ENCODE measurements at regions not wholly inside any gene's neighbourhood (a gene's known extent, or its start where the extent isn't known, plus 50 kb on each side); places are given as distances from the start of the nearest gene placed in this dataset.
"Not testable (repeated sequence)": the region's sequence is repeated elsewhere in the genome, so short reads cannot be mapped to it uniquely, and the experiment has no call there.

DNA sequence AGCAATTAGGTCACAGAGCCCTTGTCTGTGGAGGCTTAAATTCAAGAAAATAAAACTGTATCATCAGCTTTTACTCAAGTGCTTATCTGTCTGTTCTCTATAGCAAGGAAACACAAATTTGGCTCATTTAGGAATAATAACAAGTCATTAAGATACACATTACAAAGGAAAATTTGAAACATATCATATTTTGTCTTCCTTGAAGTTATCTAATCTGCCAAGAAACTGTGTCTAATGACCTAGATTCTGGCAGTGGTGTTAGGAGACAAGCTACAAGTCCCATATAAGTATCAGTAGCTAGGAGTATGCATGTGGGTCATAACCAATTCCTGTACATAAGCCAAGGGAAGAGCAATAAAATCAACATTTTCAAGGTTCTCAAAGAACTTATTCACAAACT is 108.2 kb upstream of the SETMAR start:
- Histone ChIP-seq H3K27me3 (ENCODE audit: control insufficient read depth, insufficient read depth, low read length) (no peaks in the 10 kb centered on the region), H3K9ac (ENCODE audit: low read depth, low read length) (no peak overlapping the region), H3K9me3 (ENCODE audit: control insufficient read depth, insufficient read depth, low read length) (peaks cover 15% of the 10 kb centered on the region), H3K4me1 (ENCODE audit: control insufficient read depth, insufficient read depth, low read length) (no peaks in the 10 kb centered on the region), H3K4me3 (ENCODE audit: low read depth, low read length) (no peak overlapping the region), H3K27ac (ENCODE audit: low read depth, low read length) (no peak overlapping the region), H3K36me3 (ENCODE audit: control insufficient read depth, insufficient read depth, low read length) (no peaks in the 10 kb centered on the region)

DNA sequence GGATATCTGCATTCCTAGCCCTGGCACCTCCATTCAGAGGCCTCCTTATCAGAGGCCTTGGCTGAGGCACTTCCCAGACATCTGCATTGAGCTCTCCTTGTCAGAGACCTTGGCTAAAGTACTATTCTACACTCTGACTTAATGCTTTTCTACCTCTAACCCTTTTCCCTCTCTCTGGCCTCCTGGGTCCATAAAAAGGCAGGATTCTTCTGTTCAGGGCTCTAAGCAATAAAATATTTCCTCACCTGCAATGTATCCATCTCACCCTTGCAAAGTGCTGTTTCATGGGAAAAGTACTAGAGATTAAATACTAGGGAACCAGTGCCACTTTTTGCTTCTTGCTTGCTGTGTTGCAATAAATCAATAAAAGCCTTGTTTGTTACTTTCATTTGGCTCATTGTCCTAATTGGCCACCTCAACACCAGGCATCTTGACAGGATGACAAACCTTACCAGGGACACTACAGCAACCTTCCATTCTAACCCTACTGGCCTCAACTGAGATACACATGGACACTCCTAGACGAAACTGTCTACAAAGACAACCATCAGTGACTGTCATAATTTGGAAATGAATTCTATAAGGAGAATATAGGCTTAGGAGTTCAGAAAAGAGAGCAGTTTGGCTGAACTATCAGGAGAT is 106.5 kb upstream of the SETMAR start:
- Histone ChIP-seq H3K36me3 (ENCODE audit: control insufficient read depth, insufficient read depth, low read length) (no peaks in the 10 kb centered on the region), H3K27ac (ENCODE audit: low read depth, low read length) (no peak overlapping the region), H3K9me3 (ENCODE audit: control insufficient read depth, insufficient read depth, low read length) (peaks cover 15% of the 10 kb centered on the region), H3K4me3 (ENCODE audit: low read depth, low read length) (no peak overlapping the region), H3K27me3 (ENCODE audit: control insufficient read depth, insufficient read depth, low read length) (no peaks in the 10 kb centered on the region), H3K9ac (ENCODE audit: low read depth, low read length) (no peak overlapping the region), H3K4me1 (ENCODE audit: control insufficient read depth, insufficient read depth, low read length) (no peaks in the 10 kb centered on the region)

DNA sequence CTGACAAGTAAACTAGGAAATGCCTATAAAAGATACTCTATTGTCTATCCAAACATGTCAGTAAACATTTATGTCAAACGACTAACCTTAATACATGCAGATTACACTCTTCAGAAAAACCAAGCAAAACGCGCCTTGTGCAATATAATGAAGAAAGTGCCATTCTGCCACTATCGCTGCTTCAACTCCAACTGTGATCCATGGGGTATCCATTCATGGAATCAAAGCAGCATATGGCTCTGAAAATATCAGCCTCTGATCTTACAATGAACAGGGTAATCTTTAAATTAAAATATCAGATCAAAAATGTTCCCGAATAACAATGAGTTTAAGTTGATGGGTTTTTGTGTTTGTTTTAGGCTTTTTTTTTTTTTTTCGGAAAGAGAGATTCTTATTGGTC is 105.5 kb upstream of the SETMAR start:
- no peaks in the 10 kb centered on the region for H3K4me1 ChIP-seq (ENCODE audit: control insufficient read depth, insufficient read depth, low read length)
- H3K36me3 ChIP-seq (ENCODE audit: control insufficient read depth, insufficient read depth, low read length), result no peaks in the 10 kb centered on the region
- H3K9ac ChIP-seq (ENCODE audit: low read depth, low read length), result no peak overlapping the region
- H3K27ac ChIP-seq (ENCODE audit: low read depth, low read length), result no peak overlapping the region
- H3K9me3 ChIP-seq (ENCODE audit: control insufficient read depth, insufficient read depth, low read length), result peaks cover 8% of the 10 kb centered on the region
- H3K27me3 ChIP-seq (ENCODE audit: control insufficient read depth, insufficient read depth, low read length), result no peaks in the 10 kb centered on the region
- H3K4me3 ChIP-seq (ENCODE audit: low read depth, low read length), result no peak overlapping the region

DNA sequence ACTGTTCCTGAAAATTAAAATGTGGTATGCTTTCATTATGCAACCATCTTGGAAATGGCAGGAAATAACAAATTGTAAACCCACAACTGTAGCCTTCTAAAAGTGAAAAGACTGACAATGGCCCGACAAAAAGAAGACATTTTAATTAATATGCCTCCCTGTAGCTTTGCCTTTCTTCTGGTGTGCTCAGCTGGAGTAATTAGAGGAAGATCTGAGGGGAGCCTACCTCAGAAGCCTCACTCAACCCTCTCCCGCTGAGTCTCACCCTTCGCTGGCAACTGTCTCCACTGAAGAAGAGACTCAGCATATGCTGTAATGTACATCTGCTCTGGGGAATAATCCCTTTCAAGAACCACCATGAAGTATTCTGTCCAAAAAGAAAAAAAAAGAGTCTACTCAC is 104.7 kb upstream of the SETMAR start:
- no peaks in the 10 kb centered on the region for H3K36me3 ChIP-seq (ENCODE audit: control insufficient read depth, insufficient read depth, low read length)
- peaks cover 4% of the 10 kb centered on the region; the same call in 1 of the 2 replicates for H3K9me3 ChIP-seq (ENCODE audit: control insufficient read depth, insufficient read depth, low read length)
- H3K27ac ChIP-seq (ENCODE audit: low read depth, low read length), result no peak overlapping the region
- H3K4me3 ChIP-seq (ENCODE audit: low read depth, low read length), result no peak overlapping the region
- no peak overlapping the region for H3K9ac ChIP-seq (ENCODE audit: low read depth, low read length)
- H3K27me3 ChIP-seq (ENCODE audit: control insufficient read depth, insufficient read depth, low read length), result no peaks in the 10 kb centered on the region
- H3K4me1 ChIP-seq (ENCODE audit: control insufficient read depth, insufficient read depth, low read length), result no peaks in the 10 kb centered on the region

DNA sequence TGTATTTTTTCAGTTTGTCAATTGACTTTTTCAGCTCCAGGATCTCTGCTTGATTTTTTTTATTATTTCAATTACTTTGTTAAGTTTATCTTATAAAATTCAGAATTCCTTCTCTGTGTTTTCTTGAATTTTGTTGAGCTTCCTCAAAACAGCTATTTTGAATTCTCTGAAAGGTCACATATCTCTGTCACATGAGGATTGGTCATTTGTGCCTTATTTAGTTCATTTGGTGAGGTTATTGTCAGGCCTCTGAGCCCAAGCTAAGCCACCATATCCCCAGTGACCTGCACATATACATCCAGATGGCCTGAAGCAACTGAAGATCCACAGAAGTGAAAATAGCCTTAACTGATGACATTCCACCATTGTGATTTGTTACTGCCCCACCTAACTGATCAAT is 98.4 kb upstream of the SETMAR start:
- H3K9me3 ChIP-seq (ENCODE audit: control insufficient read depth, insufficient read depth, low read length); H3K27ac ChIP-seq (ENCODE audit: low read depth, low read length); H3K36me3 ChIP-seq (ENCODE audit: control insufficient read depth, insufficient read depth, low read length); H3K27me3 ChIP-seq (ENCODE audit: control insufficient read depth, insufficient read depth, low read length); H3K9ac ChIP-seq (ENCODE audit: low read depth, low read length); H3K4me3 ChIP-seq (ENCODE audit: low read depth, low read length); H3K4me1 ChIP-seq (ENCODE audit: control insufficient read depth, insufficient read depth, low read length): not testable (repeated sequence)

DNA sequence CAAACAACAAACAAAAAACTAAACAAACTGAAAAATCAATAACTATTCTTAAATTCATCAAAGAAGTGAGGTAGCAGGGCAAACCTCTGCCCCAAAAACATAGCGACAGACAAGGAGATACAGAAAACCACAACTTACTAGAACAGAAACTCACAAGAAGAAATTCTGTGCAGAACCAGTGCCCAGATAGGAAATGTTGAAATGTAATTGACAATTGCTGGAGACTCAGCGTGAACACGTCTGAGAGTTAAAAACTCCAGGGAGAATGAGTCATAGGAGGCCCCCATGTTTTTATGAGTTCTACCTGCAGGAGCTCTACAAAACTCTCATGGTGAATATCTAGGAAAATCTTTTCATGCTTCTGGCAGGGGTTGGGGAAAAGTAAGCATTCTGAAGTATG is 95.5 kb upstream of the SETMAR start:
- Histone ChIP-seq H3K4me3 (ENCODE audit: low read depth, low read length) (no peak overlapping the region), H3K4me1 (ENCODE audit: control insufficient read depth, insufficient read depth, low read length) (no peaks in the 10 kb centered on the region), H3K36me3 (ENCODE audit: control insufficient read depth, insufficient read depth, low read length) (no peaks in the 10 kb centered on the region), H3K27me3 (ENCODE audit: control insufficient read depth, insufficient read depth, low read length) (no peaks in the 10 kb centered on the region), H3K9ac (ENCODE audit: low read depth, low read length) (no peak overlapping the region), H3K9me3 (ENCODE audit: control insufficient read depth, insufficient read depth, low read length) (no peaks in the 10 kb centered on the region), H3K27ac (ENCODE audit: low read depth, low read length) (no peak overlapping the region)

DNA sequence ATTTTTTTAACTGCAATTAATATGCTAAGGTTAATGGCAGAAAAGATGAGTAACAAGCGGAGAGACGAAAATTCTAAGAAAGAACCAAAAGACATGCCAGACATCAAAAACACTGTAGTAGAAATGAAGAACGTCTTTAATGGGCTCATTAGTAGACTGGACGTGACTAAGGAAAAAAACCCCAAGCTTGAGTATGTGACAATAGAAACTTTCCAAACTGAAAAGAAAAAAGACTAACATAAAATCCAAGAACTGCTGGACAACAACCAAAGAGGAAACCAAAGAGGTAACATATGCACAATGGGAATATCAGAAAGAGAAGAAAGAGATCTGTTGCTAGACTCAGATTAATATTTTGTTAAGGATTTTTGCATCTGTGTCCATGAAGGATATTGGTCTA is 94.6 kb upstream of the SETMAR start:
- Histone ChIP-seq H3K27me3 (ENCODE audit: control insufficient read depth, insufficient read depth, low read length) (no peaks in the 10 kb centered on the region), H3K27ac (ENCODE audit: low read depth, low read length) (no peak overlapping the region), H3K9me3 (ENCODE audit: control insufficient read depth, insufficient read depth, low read length) (no peaks in the 10 kb centered on the region), H3K4me1 (ENCODE audit: control insufficient read depth, insufficient read depth, low read length) (no peaks in the 10 kb centered on the region), H3K36me3 (ENCODE audit: control insufficient read depth, insufficient read depth, low read length) (no peaks in the 10 kb centered on the region), H3K4me3 (ENCODE audit: low read depth, low read length) (no peak overlapping the region), H3K9ac (ENCODE audit: low read depth, low read length) (no peak overlapping the region)

DNA sequence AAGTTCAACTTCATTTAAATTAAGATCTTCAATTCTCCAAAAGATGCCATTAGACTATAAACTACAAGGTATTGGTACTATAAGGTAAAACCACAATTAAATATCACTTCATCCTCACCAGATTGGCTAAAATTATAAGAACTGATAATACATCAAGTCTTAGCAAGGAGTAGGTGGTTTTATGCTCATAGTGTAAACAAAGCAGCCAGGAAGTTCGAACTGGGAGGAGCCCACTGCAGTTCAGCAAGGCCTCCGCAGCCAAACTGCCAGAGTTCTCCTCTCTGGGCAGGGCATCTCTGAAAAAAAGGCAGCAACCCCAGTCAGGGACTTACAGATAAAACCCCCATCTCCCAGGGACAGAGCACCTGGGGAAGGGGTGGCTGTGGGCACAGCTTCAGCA is 91.6 kb upstream of the SETMAR start:
- Histone ChIP-seq H3K4me3 (ENCODE audit: low read depth, low read length) (no peak overlapping the region), H3K9ac (ENCODE audit: low read depth, low read length) (no peak overlapping the region), H3K9me3 (ENCODE audit: control insufficient read depth, insufficient read depth, low read length) (no peaks in the 10 kb centered on the region), H3K4me1 (ENCODE audit: control insufficient read depth, insufficient read depth, low read length) (no peaks in the 10 kb centered on the region), H3K36me3 (ENCODE audit: control insufficient read depth, insufficient read depth, low read length) (no peaks in the 10 kb centered on the region), H3K27me3 (ENCODE audit: control insufficient read depth, insufficient read depth, low read length) (no peaks in the 10 kb centered on the region), H3K27ac (ENCODE audit: low read depth, low read length) (no peak overlapping the region)

DNA sequence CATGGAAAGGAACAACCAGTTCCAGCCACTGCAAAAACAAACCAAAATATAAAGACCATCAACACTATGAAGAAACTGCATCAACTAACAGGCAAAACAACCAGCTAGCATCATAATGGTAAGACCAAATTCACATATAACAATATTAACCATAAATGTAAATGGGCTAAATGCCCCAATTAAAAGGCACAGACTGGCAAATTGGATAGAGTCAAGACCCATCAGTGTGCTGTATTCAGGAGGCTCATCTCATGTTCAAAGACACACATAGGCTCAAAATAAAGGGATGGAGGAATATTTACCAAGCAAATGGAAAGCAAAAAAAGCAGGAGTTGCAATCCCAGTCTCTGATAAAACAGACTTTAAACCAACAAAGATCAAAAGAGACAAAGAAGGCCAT is 89.7 kb upstream of the SETMAR start:
- not testable (repeated sequence) for H3K27ac ChIP-seq (ENCODE audit: low read depth, low read length); H3K9me3 ChIP-seq (ENCODE audit: control insufficient read depth, insufficient read depth, low read length); H3K4me1 ChIP-seq (ENCODE audit: control insufficient read depth, insufficient read depth, low read length); H3K27me3 ChIP-seq (ENCODE audit: control insufficient read depth, insufficient read depth, low read length); H3K9ac ChIP-seq (ENCODE audit: low read depth, low read length); H3K4me3 ChIP-seq (ENCODE audit: low read depth, low read length); H3K36me3 ChIP-seq (ENCODE audit: control insufficient read depth, insufficient read depth, low read length)

DNA sequence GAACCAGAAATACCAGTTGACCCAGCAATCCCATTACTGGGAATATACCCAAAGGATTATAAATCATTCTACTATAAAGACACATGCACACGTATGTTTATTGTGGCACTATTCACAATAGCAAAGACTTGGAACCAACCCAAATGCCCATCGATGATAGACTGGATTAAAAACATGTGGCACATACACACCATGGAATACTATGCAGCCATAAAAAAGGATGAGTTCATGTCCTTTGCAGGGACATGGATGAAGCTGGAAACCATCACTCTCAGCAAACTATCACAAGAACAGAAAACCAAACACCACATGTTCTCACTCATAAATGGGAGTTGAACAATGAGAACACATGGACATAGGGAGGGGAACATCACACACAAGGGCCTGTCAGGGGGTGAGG is 86.2 kb upstream of the SETMAR start:
- H3K9me3 ChIP-seq (ENCODE audit: control insufficient read depth, insufficient read depth, low read length); H3K9ac ChIP-seq (ENCODE audit: low read depth, low read length); H3K4me3 ChIP-seq (ENCODE audit: low read depth, low read length); H3K36me3 ChIP-seq (ENCODE audit: control insufficient read depth, insufficient read depth, low read length); H3K27ac ChIP-seq (ENCODE audit: low read depth, low read length); H3K27me3 ChIP-seq (ENCODE audit: control insufficient read depth, insufficient read depth, low read length); H3K4me1 ChIP-seq (ENCODE audit: control insufficient read depth, insufficient read depth, low read length): not testable (repeated sequence)

DNA sequence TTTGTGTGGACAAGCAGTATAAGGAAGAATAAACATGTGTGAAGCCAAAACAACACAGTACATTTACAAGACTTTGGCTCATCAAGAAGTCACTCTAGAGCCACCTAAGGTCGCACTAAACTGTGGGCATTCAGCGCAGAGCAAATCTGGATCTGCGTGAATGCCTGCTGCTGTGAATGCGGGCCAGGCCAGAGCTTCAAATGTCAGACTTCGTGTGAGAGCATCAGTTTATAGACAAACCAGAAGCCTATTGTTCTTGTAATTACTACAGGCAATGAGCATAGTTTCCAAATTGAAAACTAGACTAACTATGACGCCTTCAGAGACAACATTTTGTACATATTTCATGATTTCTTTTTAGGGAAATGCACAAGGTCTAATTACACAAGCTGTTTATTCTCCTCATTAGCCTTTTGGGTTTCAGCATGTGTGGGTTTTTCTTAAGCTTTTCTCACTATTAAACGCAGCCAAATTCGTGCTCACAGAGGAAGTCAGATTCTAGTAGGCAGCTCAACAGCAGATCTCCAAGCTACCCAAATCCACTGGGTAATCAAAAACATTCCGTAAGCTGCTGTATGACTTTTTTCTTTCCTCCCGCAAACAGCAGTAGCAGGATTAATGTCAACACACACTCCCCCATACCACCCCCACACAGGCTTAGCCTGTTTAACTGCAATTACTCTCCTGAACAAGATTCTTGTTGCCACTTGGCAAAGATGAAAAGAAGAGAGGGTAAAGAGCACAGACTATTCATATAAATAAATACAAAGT is 84.5 kb upstream of the SETMAR start:
- no peak overlapping the region for H3K27ac ChIP-seq (ENCODE audit: low read depth, low read length)
- no peak overlapping the region for H3K4me3 ChIP-seq (ENCODE audit: low read depth, low read length)
- no peaks in the 10 kb centered on the region for H3K9me3 ChIP-seq (ENCODE audit: control insufficient read depth, insufficient read depth, low read length)
- H3K9ac ChIP-seq (ENCODE audit: low read depth, low read length), result no peak overlapping the region
- no peaks in the 10 kb centered on the region for H3K27me3 ChIP-seq (ENCODE audit: control insufficient read depth, insufficient read depth, low read length)
- no peaks in the 10 kb centered on the region for H3K36me3 ChIP-seq (ENCODE audit: control insufficient read depth, insufficient read depth, low read length)
- H3K4me1 ChIP-seq (ENCODE audit: control insufficient read depth, insufficient read depth, low read length), result no peaks in the 10 kb centered on the region
